SK-N-SH (cell line): ENCODE measurements at regions not wholly inside any gene's neighbourhood (a gene's known extent, or its start where the extent isn't known, plus 50 kb on each side); places are given as distances from the start of the nearest gene placed in this dataset.

Experiments used
- EP300 ChIP-seq, 2 experiments: IDR thresholded peaks; 2 replicates each; pipeline versions ENCODE4 v1.4.0 to v1.6.1; 2012; ENCODE audit warnings: borderline replicate concordance in 1 of 2, low read depth in 1 of 2, low read length in 1 of 2
- IRF3 ChIP-seq: fragments of 150-350 bp; IDR thresholded peaks from 2 replicates; pipeline ENCODE4 v1.6.1; 2016; ENCODE audit warnings: mild to moderate bottlenecking, low read depth, low read length
- RXRA ChIP-seq: IDR thresholded peaks from 2 replicates; pipeline ENCODE4 v1.4.0; 2012; ENCODE audit warnings: low read depth, mild to moderate bottlenecking, borderline replicate concordance
- TAF1 ChIP-seq: IDR thresholded peaks from 2 replicates; pipeline ENCODE4 v1.6.1; 2012; ENCODE audit warnings: low read depth, mild to moderate bottlenecking, low read length, moderate library complexity, borderline replicate concordance
- TEAD4 ChIP-seq: IDR thresholded peaks from 2 replicates; pipeline ENCODE4 v1.4.0; 2012; ENCODE audit warnings: mild to moderate bottlenecking, borderline replicate concordance; ENCODE audit not compliant: insufficient read depth
- TF ChIP-seq, protein P1 (sequence below): fragments of 200-600 bp; sonication (generic); IDR thresholded peaks from 2 replicates; pipeline ENCODE4 v1.6.1; 2017; ENCODE audit warnings: antibody characterized with exemption, mild to moderate bottlenecking, moderate library complexity

DNA sequence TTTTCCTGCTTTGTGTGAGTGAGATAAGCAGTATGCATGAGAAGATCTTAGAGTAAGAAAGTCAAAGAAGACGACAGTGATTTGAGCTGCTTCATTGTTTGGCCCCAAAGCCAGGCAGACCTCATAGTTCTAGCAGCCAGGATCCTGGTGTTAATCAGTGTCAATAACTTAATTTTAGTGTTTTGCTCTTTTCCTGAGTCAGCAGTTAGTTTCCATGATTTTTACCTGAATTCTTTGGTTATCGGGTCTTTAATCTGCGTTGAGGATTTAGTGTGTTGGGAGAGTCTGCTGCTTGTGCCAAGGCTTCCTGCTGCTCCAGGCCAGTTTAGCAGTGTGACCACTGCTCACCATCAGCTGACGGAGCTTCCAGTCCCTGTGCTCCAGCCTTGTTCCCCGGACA, 241.6 kb upstream of the SOX5 start:
- TF ChIP-seq IRF3 (no peak), RXRA (no peak), EP300 (IDR thresholded peaks at IDR 0.05; ENCODE audit: borderline replicate concordance in 1 of 2, low read depth in 1 of 2, low read length in 1 of 2) (no peak), TAF1 (no peak), TEAD4 (no peak)
- TF ChIP-seq, protein P1, sequence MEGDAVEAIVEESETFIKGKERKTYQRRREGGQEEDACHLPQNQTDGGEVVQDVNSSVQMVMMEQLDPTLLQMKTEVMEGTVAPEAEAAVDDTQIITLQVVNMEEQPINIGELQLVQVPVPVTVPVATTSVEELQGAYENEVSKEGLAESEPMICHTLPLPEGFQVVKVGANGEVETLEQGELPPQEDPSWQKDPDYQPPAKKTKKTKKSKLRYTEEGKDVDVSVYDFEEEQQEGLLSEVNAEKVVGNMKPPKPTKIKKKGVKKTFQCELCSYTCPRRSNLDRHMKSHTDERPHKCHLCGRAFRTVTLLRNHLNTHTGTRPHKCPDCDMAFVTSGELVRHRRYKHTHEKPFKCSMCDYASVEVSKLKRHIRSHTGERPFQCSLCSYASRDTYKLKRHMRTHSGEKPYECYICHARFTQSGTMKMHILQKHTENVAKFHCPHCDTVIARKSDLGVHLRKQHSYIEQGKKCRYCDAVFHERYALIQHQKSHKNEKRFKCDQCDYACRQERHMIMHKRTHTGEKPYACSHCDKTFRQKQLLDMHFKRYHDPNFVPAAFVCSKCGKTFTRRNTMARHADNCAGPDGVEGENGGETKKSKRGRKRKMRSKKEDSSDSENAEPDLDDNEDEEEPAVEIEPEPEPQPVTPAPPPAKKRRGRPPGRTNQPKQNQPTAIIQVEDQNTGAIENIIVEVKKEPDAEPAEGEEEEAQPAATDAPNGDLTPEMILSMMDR, result no peak
